Left lung (tissue), 4 donors: ENCODE measurements at regions not wholly inside any gene's neighbourhood (a gene's known extent, or its start where the extent isn't known, plus 50 kb on each side); places are given as distances from the start of the nearest gene placed in this dataset.

Experiments
- ATAC-seq: fragments of 200-7000 bp; cut with Tn5 transposase; one replicate; pipeline ENCODE4 v1.9.1; 2020; ENCODE audit warnings: moderate library complexity
- DNase-seq, 4 donors: peaks; one replicate each; pipeline ENCODE4 v3.0.0-alpha.2; 2013 to 2020
- H3K27ac ChIP-seq, 2 donors: fragments of 200-600 bp; sonication (generic) in 1 of 2; one replicate each; pipeline versions ENCODE4 v1.5.0 to v1.8.0; 2020 to 2021
- H3K27me3 ChIP-seq, 2 donors: fragments of 200-600 bp; sonication (generic) in 1 of 2; one replicate each; pipeline versions ENCODE4 v1.5.0 to v1.8.0; 2020 to 2021
- H3K36me3 ChIP-seq, 2 donors: fragments of 200-600 bp; sonication (generic) in 1 of 2; one replicate each; pipeline versions ENCODE4 v1.5.0 to v1.8.0; 2020 to 2021
- H3K4me1 ChIP-seq, 2 donors: fragments of 200-600 bp; one replicate each; pipeline ENCODE4 v1.8.0; 2021
- H3K4me3 ChIP-seq, 2 donors: fragments of 200-600 bp; sonication (generic) in 1 of 2; one replicate each; pipeline versions ENCODE4 v1.5.0 to v1.8.0; 2020 to 2021; ENCODE audit warnings: mild to moderate bottlenecking in 1 of 2
- H3K9me3 ChIP-seq, 2 donors: fragments of 200-600 bp; sonication (generic) in 1 of 2; one replicate each; pipeline versions ENCODE4 v1.5.0 to v1.8.0; 2020 to 2021
- intact Hi-C, 2 donors: fragments of 100-400 bp; cut with DNase I; formaldehyde crosslinking; loops; one replicate each; pipeline versions ENCODE4 v1.11.2 to v1.14.2; 2022
- TF ChIP-seq, protein P1 (sequence below), 2 donors: fragments of 200-600 bp; sonication (generic) in 1 of 2; IDR thresholded peaks; one replicate each; pipeline versions ENCODE4 v1.5.0 to v1.8.0; 2021; ENCODE audit warnings: antibody characterized with exemption in 2 of 2
- donor health status: DM: no; HTN: yes; CAD: no.
- donor health status: DM: no; HTN: no; CAD: no.

DNA sequence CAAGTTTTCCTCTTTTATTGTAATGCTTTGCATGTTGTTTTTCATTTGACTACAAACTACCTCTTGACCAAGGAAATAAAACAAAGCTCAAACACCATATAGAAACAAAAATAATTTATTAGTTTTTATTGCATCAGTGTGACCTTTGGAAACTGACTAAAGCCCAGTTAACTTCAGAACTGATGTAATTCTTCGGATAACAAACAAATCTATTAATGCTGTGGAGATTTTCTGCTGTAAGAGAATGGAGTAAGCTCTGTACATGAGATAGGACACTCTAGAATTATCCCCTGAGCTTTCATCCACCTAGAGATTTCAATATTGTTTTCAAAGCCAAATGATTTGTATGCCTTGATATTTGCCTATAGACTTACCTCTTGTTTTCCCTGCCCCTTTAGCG lies 154.0 kb upstream of the KCNK2 start:
- no peaks in the 10 kb centered on the region for H3K9me3 ChIP-seq
- H3K27me3 ChIP-seq, result no peaks in the 10 kb centered on the region
- no peak overlapping the region for H3K27ac ChIP-seq
- no peaks in the 10 kb centered on the region for H3K36me3 ChIP-seq
- ATAC-seq, result no peak
- intact Hi-C loops, result no loop called here
- H3K4me1 ChIP-seq, result no peaks in the 10 kb centered on the region
- no peak overlapping the region for H3K4me3 ChIP-seq
- TF ChIP-seq, protein P1, sequence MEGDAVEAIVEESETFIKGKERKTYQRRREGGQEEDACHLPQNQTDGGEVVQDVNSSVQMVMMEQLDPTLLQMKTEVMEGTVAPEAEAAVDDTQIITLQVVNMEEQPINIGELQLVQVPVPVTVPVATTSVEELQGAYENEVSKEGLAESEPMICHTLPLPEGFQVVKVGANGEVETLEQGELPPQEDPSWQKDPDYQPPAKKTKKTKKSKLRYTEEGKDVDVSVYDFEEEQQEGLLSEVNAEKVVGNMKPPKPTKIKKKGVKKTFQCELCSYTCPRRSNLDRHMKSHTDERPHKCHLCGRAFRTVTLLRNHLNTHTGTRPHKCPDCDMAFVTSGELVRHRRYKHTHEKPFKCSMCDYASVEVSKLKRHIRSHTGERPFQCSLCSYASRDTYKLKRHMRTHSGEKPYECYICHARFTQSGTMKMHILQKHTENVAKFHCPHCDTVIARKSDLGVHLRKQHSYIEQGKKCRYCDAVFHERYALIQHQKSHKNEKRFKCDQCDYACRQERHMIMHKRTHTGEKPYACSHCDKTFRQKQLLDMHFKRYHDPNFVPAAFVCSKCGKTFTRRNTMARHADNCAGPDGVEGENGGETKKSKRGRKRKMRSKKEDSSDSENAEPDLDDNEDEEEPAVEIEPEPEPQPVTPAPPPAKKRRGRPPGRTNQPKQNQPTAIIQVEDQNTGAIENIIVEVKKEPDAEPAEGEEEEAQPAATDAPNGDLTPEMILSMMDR (IDR thresholded peaks at IDR 0.05), result no peak
- DNase-seq, result no peak

DNA sequence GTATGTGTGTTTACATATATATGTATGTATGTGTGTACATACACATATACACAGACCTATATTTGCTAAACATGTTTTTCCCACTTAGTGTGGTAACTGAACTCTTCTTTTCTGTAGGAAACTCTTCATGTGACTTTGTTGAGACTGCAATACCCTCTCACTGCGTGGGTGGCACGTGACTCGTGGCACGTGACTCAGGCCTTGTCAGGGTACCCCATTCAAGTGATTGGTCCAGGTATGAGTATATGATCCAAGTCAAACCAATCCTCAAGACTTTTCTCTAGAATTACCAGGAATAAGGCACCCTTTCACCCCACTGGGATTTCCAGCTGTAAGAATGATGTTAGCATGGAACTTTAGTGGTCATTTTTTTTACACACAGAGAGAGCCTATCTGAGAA lies 149.2 kb upstream of the KCNK2 start:
- TF ChIP-seq, protein P1 (IDR thresholded peaks at IDR 0.05), result no peak
- H3K9me3 ChIP-seq, result no peaks in the 10 kb centered on the region
- DNase-seq (no peak), ATAC-seq (no peak)
- H3K27ac ChIP-seq, result no peak overlapping the region
- H3K4me1 ChIP-seq, result no peaks in the 10 kb centered on the region
- no peaks in the 10 kb centered on the region for H3K36me3 ChIP-seq
- H3K4me3 ChIP-seq, result no peak overlapping the region
- no peaks in the 10 kb centered on the region for H3K27me3 ChIP-seq
- intact Hi-C loops, result no loop called here

DNA sequence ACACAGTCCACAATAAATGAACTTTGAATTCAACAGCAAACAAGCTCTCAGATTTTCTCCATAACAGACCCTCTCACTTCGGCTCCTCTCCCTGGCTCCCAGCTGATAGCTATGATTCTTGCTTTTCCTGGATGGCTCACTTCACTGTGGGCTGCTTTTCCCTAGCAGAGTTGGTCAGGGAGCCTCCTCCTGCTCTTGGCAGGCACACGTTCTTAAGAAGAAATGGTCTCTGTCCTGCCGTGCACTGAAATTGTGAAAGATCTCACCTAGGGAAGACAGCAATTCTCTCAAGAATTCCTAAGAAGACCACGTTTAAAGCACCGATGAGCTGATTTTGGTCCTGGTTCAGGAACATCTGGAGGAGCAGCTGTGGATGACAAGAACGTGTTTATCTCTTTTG lies 148.5 kb upstream of the KCNK2 start:
- no peaks in the 10 kb centered on the region for H3K4me1 ChIP-seq
- ATAC-seq, result no peak
- H3K36me3 ChIP-seq, result no peaks in the 10 kb centered on the region
- intact Hi-C loops, result no loop called here
- TF ChIP-seq, protein P1 (IDR thresholded peaks at IDR 0.05), result no peak
- H3K27ac ChIP-seq, result no peak overlapping the region
- H3K4me3 ChIP-seq, result no peak overlapping the region
- no peaks in the 10 kb centered on the region for H3K27me3 ChIP-seq
- no peak for DNase-seq
- no peaks in the 10 kb centered on the region for H3K9me3 ChIP-seq

DNA sequence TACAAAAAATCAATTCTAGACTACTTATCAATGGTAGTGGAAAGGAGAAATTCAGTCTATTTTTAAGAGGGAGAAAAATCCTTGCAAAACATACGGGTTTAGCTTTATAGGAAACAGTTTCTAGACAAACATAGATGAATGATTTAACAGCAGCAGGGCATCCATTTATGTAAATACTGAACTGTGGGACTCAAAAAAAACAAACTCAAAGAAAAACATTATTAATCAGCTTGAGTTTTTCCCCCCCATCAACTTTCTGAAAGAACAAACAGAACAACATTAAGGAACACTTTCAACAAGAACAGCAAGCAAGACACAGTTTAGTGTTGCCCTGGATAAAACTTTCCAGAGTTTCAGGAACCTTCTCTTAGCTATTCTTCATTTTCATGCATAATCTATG lies 147.3 kb upstream of the KCNK2 start:
- Histone ChIP-seq H3K4me3 (no peak overlapping the region), H3K27me3 (no peaks in the 10 kb centered on the region), H3K4me1 (no peaks in the 10 kb centered on the region), H3K36me3 (no peaks in the 10 kb centered on the region), H3K9me3 (no peaks in the 10 kb centered on the region), H3K27ac (no peak overlapping the region)
- DNase-seq (no peak), ATAC-seq (no peak)
- TF ChIP-seq, protein P1 (IDR thresholded peaks at IDR 0.05), result no peak
- intact Hi-C loops, result no loop called here

DNA sequence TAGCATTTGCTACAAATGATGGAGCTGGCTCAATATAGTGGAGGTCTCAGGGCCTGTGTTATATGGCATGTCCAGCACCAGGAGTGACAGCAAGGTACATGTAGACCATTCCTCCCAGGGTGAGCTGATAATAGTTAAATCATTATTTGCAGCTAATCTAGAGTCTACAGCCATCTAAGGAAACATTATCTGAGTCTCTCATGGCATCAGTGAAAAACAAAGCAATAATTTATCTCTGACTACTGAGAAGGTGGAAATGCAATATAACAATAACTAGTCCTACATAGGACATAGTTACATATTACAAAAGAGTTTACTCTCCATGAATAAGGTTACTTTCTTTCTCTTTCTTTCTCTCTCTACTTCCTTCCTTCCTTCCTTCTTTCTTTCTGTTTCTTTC lies 143.4 kb upstream of the KCNK2 start:
- Histone ChIP-seq H3K27ac (no peak overlapping the region), H3K4me3 (no peak overlapping the region), H3K27me3 (no peaks in the 10 kb centered on the region), H3K9me3 (no peaks in the 10 kb centered on the region), H3K4me1 (no peaks in the 10 kb centered on the region), H3K36me3 (no peaks in the 10 kb centered on the region)
- intact Hi-C loops, result no loop called here
- ATAC-seq, result no peak
- TF ChIP-seq, protein P1 (IDR thresholded peaks at IDR 0.05), result no peak
- no peak for DNase-seq
